ENCODE measurements at regions not wholly inside any gene's neighbourhood (a gene's known extent, or its start where the extent isn't known, plus 50 kb on each side); places are given as distances from the start of the nearest gene placed in this dataset.

DNA sequence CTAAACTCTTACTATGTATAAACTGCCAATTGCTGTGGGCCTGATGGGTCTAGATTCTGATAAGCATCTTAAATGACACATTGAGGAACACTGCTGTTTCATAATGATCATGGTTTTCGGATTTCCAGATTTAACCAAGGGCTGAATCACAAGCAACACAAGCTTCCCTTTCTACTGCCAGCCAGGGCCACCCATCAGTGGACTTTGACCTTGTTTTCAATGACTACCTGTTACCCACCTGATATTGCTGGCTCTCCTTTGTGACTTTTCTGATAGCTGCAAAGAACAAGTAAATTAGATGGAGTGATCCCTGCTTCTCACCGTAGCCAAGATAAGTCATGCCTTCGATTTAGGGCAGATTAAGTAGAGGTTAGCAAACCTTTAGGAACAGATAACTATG, 259.0 kb downstream of the PAX3 start:
- Histone ChIP-seq H4K20me1 (ENCODE audit: insufficient read depth, low read length) (no peaks in the 10 kb centered on the region), H3K4me1 (ENCODE audit: insufficient read depth, low read length) (no peaks in the 10 kb centered on the region), H3K27ac (ENCODE audit: extremely low read length, insufficient read depth, low read length) (no peak overlapping the region), H3K27me3 (ENCODE audit: control insufficient read depth in 1 of 2, insufficient read depth in 2 of 2, low read length in 2 of 2) (no peaks in the 10 kb centered on the region), H3K36me3 (replicated peaks in 1 of 2; ENCODE audit: control insufficient read depth in 1 of 2, insufficient read depth in 2 of 2, low read length in 2 of 2) (no peaks in the 10 kb centered on the region), H3K9ac (ENCODE audit: insufficient read depth, low read depth, low read length) (no peak overlapping the region), H3K9me3 (ENCODE audit: low read length) (no peaks in the 10 kb centered on the region), H3K4me3 (replicated peaks in 1 of 3; ENCODE audit: insufficient read depth in 1 of 3, low read depth in 2 of 3, low read length in 3 of 3) (no peak overlapping the region), H3K79me2 (ENCODE audit: insufficient read depth, low read length) (no peaks in the 10 kb centered on the region), H2AFZ (ENCODE audit: low read length) (no peak overlapping the region), H3K4me2 (ENCODE audit: low read depth, low read length) (no peak overlapping the region)
- in situ Hi-C loops (cut with HindIII; ENCODE audit: extremely low pct_ligation_motif_present, low pct_unique_long_range_greater_than_20kb) (no loop called here), intact Hi-C loops (cut with micrococcal nuclease; ENCODE audit: unreplicated experiment) (no loop called here)
- 0% methylated on average over 3 of the region's 3 CpGs for WGBS (ENCODE audit: low lambda C conversion rate)
- no peak for FAIRE-seq
- BruUV-seq (replicated peaks) = no TSS peak
- no peak for ATAC-seq
- POLR2A ChIA-PET = no interaction called here
- DNase-seq (ENCODE audit: low spot score) = peak; percentile 23
- CTCF ChIA-PET (ENCODE audit: low intra/inter-chr PET ratio, low total read pairs) = interaction anchor here (0.6 kb wide), 1 partner anchor 574 kb away, joined by 3 read pairs; no protein-coding TSS in a partner anchor
- TF ChIP-seq FOXO1 (CRISPR knock-in tag; IDR thresholded peaks at IDR 0.05) = no peak
- TF ChIP-seq THYN1 (CRISPR knock-in tag; IDR thresholded peaks at IDR 0.05; ENCODE audit: borderline replicate concordance, low read depth) = no peak
- TF ChIP-seq, protein P1, sequence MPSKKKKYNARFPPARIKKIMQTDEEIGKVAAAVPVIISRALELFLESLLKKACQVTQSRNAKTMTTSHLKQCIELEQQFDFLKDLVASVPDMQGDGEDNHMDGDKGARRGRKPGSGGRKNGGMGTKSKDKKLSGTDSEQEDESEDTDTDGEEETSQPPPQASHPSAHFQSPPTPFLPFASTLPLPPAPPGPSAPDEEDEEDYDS (CRISPR knock-in tag; IDR thresholded peaks at IDR 0.05) = no peak
- TF ChIP-seq CHCHD3 (CRISPR knock-in tag; IDR thresholded peaks at IDR 0.05) = no peak
- TF ChIP-seq ZNF264 (CRISPR knock-in tag; IDR thresholded peaks at IDR 0.05) = no peak
- TF ChIP-seq KDM4B (CRISPR knock-in tag; IDR thresholded peaks at IDR 0.05) = no peak
- TF ChIP-seq, protein P2, sequence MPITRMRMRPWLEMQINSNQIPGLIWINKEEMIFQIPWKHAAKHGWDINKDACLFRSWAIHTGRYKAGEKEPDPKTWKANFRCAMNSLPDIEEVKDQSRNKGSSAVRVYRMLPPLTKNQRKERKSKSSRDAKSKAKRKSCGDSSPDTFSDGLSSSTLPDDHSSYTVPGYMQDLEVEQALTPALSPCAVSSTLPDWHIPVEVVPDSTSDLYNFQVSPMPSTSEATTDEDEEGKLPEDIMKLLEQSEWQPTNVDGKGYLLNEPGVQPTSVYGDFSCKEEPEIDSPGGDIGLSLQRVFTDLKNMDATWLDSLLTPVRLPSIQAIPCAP (CRISPR knock-in tag; IDR thresholded peaks at IDR 0.05; ENCODE audit: low read depth) = no peak
- no peak for TF ChIP-seq REL (CRISPR knock-in tag; conservative IDR thresholded peaks at IDR 0.05)
- no peak for TF ChIP-seq ZNF768 (CRISPR knock-in tag; IDR thresholded peaks at IDR 0.05)

Measured in HepG2 (cell line).